T1000 (cell line): ENCODE measurements at regions not wholly inside any gene's neighbourhood (a gene's known extent, or its start where the extent isn't known, plus 50 kb on each side); places are given as distances from the start of the nearest gene placed in this dataset.
"Not testable (repeated sequence)": the region's sequence is repeated elsewhere in the genome, so short reads cannot be mapped to it uniquely, and the experiment has no call there.

ENCODE experiments used
- DNase-seq: peaks from one replicate; lab custom pipeline; 2025; ENCODE audit warnings: mixed read lengths; lab: John Stamatoyannopoulos, UW

DNA sequence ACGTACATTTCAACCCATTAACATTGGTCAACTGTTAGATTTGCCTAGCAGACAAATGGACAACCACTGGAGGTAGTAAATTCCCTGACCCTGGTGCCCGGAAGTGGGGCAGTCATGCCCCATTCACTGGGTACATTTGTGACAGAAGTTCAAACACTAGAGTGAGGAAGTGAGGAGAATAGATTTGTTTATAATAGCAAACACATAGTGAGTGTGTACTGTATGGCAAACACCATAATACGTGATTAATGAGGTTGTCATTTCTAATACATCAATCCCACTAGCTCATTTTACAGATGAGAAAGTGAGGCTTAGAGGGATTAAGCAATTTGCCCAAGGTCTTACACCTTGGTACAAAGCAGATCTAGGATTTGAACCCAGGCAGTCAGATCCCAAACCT is 181.9 kb upstream of the MKLN1 start:
- DNase-seq, result no peak

DNA sequence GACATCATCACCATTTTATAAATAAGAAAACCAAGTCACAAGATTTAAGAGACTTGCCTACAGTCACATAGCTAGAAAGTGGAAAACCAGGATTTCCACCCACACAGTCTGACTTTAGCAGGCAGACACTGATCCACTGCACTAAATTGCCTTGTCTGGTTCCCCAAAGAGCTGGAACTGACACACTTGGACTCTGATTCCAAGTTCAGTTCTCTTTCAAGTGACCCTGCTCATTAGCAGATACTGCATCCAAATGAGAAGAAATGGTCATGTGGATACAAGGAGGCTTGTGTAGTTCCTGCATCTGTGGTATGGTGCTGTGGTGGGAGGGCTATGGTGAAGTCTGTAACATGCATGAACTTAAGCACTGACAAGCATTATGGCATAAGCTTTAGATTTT is 180.1 kb upstream of the MKLN1 start:
- no peak for DNase-seq

DNA sequence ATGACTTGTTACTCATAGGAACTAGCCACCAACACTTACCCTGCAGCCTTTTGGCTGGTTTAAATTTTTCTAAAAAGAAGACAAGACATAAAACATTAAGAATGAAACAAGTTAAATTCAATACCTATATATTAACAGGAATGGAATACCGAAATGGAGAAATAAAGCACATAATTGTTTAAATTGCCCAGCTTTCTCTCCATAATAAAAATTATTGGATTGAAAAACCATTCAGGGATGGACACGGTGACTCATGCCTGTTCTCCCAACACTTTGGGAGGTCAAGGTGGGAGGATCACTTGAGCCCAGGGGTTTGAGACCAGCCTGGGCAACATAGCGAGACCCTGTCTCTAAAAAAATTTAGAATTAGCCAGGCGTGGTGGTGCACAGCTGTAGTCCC is 179.4 kb upstream of the MKLN1 start:
- no peak for DNase-seq

DNA sequence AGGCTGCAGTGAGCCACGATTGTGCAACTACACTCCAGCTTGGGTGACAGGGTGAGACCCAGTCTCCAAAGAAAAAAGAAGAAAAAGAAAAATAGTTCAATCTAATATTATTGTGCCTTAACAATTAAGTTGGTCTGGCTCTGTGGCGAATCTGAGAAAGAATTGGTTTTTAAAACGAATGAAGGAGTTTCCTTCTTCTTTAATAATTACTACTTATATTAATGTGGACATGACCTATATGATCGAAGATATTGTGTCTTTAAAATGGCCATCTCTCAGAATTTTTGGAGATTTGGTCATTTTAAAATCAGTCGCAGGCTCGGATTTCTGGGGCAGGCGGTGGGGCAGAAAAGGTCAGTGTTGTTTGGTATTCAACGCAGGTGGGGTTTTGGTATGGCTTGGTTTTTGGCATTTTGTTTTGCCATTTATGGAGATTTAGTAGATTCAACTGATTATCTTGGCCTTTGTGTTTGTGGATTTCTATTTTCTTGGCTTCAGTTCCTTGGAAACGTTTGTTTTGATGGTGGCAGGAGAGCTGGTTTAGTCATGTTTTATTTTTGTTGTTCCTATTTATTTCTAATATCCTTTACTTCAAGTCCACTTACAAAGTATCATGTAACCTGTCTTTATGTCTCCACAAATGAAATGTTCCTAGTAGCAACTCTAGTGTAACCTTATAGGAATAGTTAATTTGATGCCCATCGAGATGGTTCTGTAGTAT is 178.8 kb upstream of the MKLN1 start:
- DNase-seq, result no peak

DNA sequence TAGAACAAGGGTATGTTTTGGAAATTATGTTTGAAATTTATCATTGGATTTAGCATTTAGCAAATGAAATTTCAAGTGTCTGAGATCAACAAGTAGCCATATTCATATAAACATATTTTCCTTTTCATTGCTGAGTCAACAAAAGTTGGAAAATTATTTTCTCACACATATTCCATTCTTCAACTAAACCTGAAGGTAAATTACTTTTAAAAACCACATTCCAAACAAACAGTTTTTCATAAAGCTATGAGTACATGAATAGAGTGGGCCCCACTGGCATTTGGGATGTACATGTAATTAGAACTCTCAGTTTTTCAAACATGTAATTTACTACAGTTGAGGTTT is 178.3 kb upstream of the MKLN1 start:
- no peak for DNase-seq

DNA sequence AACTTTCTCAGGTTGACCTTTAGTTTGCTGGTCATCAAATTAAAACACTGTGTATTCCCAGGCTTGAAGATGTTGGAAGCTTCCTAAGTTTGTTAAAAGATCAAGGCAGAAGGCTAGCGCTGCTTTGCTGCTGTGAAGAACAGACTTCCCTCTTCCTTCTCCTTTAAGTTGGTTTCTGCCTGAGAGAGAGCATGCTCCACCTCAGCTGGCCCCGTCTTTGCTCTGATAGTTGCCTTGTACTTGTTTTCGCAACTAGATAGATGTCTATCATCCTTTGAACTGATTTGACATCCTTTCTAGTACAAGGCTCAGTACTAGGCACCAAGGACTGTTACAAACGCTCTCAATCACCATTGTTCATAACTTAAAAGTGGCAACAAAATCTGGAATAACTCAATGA is 177.8 kb upstream of the MKLN1 start:
- no peak for DNase-seq

DNA sequence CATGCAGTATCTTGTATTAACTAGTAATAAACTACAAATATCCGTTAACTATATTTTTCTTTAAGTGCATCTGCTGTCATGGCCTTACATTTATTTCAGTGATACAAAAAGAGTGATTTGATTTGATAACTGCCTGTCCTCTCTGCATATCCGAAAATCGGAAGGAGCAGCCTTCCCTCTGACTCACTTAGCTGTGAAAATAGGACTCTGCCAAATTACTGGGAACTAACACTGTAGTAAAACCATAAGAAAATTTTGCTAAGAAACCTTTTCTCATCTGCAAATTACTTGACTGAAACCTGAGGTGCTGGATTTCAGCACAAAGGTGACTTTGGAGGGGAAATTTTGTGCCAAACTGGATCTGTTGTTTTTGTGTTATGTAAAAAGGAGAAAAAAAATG is 176.6 kb upstream of the MKLN1 start:
- no peak for DNase-seq

DNA sequence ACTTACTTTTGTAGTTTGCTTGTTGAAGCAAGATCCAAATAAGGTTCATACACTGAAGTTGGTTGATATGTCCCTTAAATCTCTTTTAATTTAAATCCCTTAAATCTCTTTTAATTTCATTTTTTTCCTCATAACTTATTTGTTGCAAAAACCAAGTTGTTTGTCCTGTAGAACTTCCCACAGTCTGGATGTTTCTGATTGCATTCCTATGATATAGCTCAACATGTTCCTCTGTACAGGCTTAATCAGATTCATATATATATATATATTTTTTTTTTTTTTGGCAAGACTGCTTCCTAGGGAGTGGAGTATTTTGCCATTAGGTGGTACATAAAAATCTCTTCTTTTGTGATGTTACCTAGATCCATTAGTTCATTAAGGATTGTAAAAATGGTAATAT is 174.9 kb upstream of the MKLN1 start:
- no peak for DNase-seq

DNA sequence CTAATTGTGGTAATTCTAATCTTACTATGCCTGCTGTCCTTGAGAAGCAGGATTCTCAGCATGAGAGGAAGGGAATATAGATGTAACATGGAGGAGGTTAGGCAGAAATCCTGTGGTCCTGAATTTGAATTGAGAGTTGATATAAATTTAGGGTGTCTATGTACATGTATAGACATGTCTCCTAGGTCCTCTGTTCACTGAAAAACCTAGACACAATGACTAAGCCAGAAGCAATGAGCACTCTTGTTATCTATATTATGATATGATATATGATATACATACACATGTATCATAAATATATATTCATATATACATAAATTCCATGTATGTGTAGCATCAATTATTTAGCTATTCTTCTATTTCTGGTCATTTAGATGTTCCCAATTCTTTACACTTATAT is 173.3 kb upstream of the MKLN1 start:
- DNase-seq, result no peak

DNA sequence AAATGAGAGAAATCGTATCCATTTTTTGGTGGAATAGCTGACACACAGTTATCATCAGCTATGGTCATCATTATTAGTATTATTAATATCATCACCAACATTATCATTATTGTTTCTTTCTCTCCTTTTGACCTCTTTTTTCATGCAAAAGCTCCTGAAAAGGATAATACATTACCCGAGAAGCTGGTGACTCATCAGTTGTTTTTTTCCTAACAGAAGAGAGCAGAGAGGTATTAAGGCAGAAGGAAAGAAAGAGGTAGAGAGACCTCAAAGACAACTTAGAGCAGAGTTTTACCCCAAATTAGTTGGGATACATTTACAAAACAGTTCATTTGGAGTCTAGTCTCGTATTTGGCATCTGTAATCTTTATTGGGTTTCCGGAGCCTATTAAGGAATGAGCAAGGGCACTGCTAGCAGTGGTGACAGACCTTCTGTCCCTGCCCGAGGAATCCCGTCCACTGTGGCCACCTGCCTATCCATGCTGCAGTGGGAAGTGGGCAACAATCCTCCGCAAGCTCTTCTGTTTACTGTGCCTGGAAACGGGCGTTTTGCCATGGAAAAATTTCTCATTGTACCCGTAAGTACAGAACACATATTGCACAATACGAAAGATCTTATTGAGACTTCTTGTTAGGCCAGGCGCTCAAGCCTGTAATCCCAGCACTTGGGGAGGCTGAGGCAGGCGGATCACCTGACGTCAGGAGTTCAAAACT is 170.0 kb upstream of the MKLN1 start:
- no peak for DNase-seq

DNA sequence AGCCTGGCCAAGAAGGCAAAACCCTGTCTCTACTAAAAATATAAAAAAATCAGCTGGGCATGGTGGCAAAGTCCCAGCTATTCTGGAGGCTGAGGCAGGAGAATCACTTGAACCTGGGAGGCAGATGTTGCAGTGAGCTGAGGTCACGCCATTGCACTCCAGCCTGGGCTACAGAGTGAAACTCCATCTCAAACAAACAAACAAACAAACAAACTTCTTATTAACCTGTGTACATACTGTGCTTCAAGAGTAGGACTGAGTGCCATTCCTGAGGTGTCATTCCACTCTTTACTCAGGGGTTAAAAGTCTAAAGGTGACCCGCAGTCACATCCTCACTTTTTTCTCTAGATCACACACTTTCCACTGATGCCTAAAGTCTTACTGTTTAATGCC is 169.4 kb upstream of the MKLN1 start:
- DNase-seq, result not testable (repeated sequence)

DNA sequence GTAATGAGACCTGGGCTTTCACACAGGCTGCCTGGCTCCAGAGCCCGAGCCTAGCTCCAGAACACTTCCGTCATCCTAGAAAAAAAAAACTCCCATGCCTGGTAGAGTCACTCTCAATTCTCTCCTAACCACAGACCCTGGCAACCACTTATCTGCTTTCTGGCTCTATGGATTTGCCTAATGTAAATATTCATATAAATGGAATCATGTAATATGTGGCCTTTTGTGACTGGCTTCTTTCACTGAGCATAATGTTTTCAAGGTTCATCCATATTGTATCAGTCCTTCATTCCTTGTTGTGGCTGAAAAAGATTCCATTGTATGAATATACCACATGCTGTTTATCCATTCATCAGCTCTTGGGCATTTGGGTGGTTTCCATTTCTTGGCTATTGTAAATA is 167.7 kb upstream of the MKLN1 start:
- DNase-seq, result no peak

DNA sequence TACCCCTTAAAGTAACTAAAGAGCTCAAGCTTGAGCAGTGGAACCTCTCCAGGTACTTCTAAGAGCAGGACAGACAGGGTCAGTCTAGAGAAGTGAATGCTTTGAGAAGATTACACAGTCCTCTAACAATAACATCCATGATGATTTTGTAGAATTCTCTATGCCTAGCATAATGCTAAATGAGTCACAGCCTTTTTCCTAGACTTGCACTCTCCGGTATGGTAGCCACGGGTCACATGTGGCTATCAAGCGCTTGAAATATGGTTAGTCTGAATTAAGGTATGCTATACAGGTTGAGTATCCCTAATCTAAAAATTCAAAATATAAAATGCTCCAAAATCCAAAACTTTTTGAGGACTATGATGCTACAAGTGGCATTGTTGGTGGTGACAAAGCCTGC is 166.6 kb upstream of the MKLN1 start:
- no peak for DNase-seq

DNA sequence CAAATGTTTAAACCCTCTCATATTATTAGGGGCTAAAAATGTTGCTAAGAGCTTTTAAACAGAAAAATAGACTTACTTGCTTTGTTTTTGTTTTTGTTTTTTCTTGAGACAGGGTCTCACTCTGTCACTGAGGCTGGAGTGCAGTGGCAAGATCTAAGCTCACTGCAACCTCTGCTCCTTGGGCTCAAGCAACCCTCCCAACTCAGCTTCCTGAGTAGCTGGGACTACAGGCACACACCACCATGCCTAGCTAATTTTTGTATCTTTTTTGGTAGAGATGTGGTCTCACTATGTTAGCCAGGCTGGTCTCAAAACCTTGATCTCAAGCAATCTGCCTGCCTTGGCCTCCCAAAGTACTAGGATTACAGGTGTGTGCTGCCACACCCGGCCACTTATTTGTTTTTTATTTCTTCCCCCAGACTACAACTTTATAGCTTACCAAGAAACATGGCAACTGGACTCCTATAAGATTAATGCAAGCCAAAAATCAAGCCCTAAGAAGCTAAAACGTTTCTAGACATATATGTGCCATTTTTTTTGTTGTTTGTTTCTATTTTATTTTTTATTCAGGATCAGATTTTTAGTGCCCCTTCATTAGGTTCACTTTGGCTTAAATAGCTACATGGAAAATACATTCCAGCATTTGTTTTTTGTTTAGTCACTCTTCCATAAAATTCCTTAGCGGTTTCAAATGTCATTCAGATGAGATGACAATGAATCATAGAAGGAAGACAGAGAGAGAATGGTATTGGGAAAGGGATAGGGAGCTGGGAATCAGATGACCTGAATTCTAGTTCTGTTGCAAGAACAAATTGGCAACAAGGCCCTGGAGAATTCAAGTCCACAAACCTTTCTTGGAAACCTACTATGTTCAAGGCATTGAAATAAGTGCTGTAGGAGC is 163.4 kb upstream of the MKLN1 start:
- no peak for DNase-seq

DNA sequence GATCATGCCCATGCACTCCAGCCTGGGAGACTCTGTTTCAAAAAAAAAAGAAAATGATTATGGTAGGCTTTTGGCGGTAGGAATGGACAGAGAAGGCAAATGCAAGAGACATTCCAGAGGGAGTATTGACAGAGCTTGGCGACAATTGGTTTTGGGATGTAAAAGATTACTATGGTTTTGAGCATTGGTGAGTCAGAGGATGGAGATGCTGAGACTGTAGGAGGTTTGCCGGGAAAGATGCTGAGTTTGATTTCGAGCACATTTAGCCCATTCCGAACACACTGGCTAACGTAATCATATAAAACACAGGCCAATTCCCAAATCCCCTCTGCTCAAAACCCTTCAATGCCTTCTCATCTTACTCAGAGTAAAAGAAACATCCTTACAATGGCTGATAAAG is 161.6 kb upstream of the MKLN1 start:
- DNase-seq, result no peak

DNA sequence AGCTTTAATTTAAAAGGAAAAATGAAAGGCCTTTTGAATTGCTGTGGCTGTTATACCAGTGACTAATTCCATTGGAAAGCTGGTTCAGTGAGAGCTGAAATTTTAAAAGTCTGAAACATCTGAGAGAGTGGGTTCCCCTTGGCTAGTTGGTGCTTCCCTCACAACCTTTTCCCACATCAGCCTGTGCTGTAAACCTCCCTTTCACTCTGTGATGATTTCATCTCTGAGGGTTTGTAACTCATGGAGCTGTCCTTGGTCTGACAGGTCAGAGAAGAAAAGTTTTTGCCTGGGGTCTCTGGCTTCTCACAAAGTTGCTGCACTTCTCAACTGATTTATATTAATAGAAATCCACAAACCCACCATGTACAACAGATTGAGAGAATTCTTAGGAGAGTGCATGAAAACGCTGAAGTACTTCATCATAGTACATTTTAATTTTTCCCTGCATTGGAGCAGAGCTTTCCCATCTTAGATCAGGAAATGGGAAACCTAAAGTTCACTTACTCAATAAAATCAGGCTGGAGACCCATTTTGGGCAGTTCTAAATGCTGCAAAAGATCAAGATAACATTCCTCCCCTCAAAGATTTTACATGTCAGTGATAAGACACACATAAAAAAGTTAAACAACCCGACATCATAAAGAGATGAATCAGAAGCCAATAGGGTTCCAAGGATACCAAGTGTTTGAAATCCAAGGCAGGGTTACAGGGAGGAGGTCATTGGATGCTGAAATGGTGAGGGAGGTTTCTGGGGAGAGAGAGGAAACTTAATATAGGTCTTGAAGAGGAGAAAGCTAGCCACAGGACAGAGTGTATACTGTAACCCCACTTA is 157.0 kb upstream of the MKLN1 start:
- no peak for DNase-seq

DNA sequence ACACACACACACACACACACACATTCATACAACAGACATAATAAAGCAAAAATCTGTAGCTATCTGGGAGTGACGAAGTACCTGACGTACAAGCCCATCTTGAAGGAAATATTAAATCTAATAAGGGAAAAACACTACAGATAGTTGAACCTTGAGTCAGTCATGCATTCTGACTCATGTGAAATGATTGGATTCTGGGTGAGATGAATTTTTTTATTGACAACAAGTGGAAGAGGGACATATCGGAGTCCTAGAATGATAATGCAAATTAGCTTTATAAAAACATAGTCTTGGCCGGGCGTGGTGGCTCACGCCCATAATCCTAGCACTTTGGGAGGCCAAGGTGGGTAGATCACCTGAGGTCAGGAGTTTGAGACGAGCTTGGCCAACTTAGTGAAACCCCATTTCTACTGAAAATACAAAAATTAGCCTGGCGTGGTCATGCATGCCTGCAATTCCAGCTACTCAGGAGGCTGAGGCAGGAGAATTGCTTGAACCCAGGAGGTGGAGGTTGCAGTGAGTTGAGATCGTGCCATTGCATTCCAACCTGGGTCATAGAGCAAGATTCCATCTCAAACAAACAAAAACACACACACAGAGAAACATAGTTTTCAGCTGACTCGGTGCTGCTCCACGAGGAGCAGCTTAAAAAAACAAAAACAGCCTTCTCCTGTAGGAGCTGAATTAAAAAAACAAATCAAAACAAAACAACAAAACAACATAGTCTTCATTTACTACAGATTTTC is 154.4 kb upstream of the MKLN1 start:
- DNase-seq, result no peak

DNA sequence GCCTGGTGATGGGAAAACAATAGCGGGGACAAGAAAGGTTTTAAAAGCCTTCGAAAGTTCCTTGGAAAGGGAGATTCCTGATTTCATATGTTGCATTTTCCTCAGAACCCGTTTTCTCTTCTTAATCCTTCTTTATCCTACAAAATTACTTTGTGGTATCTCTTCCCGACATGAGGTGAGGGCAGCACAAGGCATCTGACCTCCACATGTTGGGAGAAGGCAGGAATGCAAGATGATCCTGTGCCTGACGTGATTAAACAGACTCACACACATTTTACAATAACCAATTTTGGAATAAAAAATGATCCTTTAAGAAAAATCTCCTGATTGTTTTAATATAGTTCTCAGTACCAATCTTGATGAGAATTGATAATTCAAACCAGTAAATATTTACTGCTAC is 153.3 kb upstream of the MKLN1 start:
- DNase-seq, result no peak

DNA sequence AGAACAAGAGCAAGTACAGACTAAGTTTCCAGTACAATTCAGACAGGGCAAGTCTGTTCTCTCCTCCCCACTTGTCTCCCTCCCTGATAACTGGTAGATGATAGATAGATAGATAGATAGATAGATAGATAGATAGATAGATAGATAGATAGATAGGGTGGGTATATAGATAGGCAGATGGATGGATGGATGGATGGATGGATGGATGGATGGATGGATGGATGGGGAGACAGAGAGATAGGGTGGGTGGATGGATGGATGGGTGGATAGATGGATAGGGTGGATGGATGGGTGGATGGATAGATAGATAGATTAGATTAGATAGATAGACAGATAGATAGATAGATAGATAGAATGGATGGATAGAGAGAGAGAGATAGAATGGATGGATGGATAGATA is 152.8 kb upstream of the MKLN1 start:
- no peak for DNase-seq

DNA sequence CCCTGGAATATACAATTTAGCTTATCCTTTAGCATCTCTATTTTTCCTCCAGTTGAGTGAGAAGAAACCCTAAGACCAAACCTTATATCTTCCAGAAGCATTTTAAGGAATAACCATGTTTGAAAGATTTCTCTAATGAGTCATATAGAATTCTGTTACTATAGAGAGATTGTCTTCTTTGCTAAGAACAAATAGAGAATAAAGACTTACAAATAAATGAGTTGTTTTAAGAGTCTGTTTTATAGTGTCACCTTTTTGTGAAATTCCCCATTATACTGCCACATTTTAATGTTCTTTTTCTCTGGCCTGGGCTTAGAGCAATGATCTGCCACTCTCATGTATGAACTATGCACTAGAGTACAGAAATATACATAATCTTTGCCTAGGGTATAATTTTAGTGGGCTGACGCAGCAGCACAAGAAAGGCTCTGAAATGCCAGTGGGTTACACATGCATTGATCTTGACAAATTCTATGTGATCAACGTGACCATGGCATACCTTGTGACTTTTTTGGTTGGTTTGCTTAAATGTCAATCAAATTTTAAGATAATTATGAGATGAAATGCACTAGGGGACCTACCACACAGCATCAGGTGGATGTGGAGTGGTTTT is 145.1 kb upstream of the MKLN1 start:
- DNase-seq, result no peak

DNA sequence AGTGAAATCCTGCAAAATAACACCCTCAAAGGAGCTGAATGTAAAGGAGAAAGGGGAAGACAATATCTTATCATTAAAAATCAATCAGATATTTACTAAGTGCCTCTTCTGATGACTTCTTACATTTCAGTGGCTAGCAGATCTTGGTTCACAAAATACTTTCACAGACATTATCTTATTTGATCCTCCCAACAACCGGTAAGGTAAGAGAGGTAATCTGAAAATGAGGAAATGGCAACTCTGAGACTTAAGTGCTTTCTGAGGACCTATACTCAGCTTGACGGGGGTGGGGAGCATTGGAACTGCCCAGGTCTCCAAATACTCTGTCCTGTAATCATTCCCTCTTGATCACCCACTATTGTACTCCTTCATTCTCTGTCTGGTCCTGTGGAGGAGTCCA is 144.6 kb upstream of the MKLN1 start:
- no peak for DNase-seq
